ENCODE measurements at regions not wholly inside any gene's neighbourhood (a gene's known extent, or its start where the extent isn't known, plus 50 kb on each side); places are given as distances from the start of the nearest gene placed in this dataset.

DNA sequence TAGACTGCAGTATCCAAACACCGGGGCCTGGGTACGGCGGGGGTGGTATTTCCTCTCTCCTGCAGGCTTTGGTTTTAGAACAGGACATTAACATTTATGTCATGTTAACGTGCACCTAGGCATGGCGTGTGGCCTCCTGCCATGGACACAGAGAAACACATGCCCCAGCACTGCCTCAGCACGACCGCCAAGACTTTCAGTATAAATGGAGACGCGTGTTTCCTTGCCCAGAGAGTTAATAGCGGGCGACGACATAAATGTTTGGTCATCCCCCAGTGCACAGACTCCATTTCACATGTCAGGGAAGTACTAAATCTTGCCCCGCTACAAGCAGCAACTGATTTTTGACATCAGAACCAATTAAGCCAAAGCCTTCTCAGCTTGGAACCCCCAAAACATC lies 737.9 kb downstream of the RAB28 start:
- TF ChIP-seq, protein P1, sequence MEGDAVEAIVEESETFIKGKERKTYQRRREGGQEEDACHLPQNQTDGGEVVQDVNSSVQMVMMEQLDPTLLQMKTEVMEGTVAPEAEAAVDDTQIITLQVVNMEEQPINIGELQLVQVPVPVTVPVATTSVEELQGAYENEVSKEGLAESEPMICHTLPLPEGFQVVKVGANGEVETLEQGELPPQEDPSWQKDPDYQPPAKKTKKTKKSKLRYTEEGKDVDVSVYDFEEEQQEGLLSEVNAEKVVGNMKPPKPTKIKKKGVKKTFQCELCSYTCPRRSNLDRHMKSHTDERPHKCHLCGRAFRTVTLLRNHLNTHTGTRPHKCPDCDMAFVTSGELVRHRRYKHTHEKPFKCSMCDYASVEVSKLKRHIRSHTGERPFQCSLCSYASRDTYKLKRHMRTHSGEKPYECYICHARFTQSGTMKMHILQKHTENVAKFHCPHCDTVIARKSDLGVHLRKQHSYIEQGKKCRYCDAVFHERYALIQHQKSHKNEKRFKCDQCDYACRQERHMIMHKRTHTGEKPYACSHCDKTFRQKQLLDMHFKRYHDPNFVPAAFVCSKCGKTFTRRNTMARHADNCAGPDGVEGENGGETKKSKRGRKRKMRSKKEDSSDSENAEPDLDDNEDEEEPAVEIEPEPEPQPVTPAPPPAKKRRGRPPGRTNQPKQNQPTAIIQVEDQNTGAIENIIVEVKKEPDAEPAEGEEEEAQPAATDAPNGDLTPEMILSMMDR (IDR thresholded peaks at IDR 0.05) = no peak
- TF ChIP-seq POLR2A (IDR thresholded peaks at IDR 0.05) = no peak
